Neuronal stem cell (in vitro differentiated cells): ENCODE measurements at regions not wholly inside any gene's neighbourhood (a gene's known extent, or its start where the extent isn't known, plus 50 kb on each side); places are given as distances from the start of the nearest gene placed in this dataset.
"Not testable (repeated sequence)": the region's sequence is repeated elsewhere in the genome, so short reads cannot be mapped to it uniquely, and the experiment has no call there.

ENCODE experiments used
- DNase-seq: peaks from one replicate; pipeline ENCODE4 v3.0.0-alpha.2; 2013; ENCODE audit warnings: low spot score
- H2AFZ ChIP-seq: one replicate; pipeline ENCODE4 v1.6.1; 2013; ENCODE audit warnings: mild to moderate bottlenecking, low read length, inconsistent platforms
- H2AK5ac ChIP-seq: 2 replicates; pipeline ENCODE4 v1.6.1; 2013; ENCODE audit warnings: low read depth, mild to moderate bottlenecking, inconsistent platforms, low read length, moderate library complexity, mixed read lengths
- H2BK120ac ChIP-seq: 2 replicates; pipeline ENCODE4 v1.6.1; 2013; ENCODE audit warnings: low read depth, mild to moderate bottlenecking, inconsistent platforms, low read length, moderate library complexity, mixed read lengths
- H2BK12ac ChIP-seq: one replicate; pipeline ENCODE4 v1.6.1; 2013; ENCODE audit warnings: low read length, inconsistent platforms
- H2BK15ac ChIP-seq: 2 replicates; pipeline ENCODE4 v1.6.1; 2013; ENCODE audit warnings: mild to moderate bottlenecking, low read length, inconsistent platforms, mixed read lengths
- H2BK5ac ChIP-seq: one replicate; pipeline ENCODE4 v1.6.1; 2013; ENCODE audit warnings: inconsistent platforms, mild to moderate bottlenecking, low read length, moderate library complexity
- H3K14ac ChIP-seq: one replicate; pipeline ENCODE4 v1.6.1; 2013; ENCODE audit warnings: low read length, inconsistent platforms
- H3K18ac ChIP-seq: 2 replicates; pipeline ENCODE4 v1.6.1; 2013; ENCODE audit warnings: low read length, inconsistent platforms
- H3K23ac ChIP-seq: 2 replicates; pipeline ENCODE4 v1.6.1; 2013; ENCODE audit warnings: low read depth, mild to moderate bottlenecking, mixed read lengths, low read length, inconsistent platforms; ENCODE audit not compliant: poor library complexity
- H3K27ac ChIP-seq: replicated peaks from 3 replicates; pipeline ENCODE4 v1.5.1; 2013; ENCODE audit warnings: low read length, inconsistent platforms
- H3K27me3 ChIP-seq, 3 experiments: 2 replicates each; pipeline ENCODE4 v1.6.1; 2013; ENCODE audit warnings: low read length in 3 of 3, mild to moderate bottlenecking in 2 of 3, inconsistent platforms in 1 of 3, low read depth in 1 of 3, mixed read lengths in 1 of 3, moderate library complexity in 1 of 3; ENCODE audit not compliant: control insufficient read depth in 3 of 3, insufficient read depth in 3 of 3
- H3K36me3 ChIP-seq, 2 donors: replicated peaks in 1 of 2; 2 replicates each; pipeline ENCODE4 v1.6.1; 2013; ENCODE audit warnings: low read length in 2 of 2; ENCODE audit not compliant: control insufficient read depth in 2 of 2, insufficient read depth in 2 of 2
- H3K4ac ChIP-seq: 2 replicates; pipeline ENCODE4 v1.6.1; 2013; ENCODE audit warnings: inconsistent platforms, mild to moderate bottlenecking, low read length, moderate library complexity
- H3K4me1 ChIP-seq, 2 donors: 1 replicate in 1 of 2; 2 replicates in 1 of 2; pipeline ENCODE4 v1.6.1; 2013; ENCODE audit warnings: low read length in 2 of 2, low read depth in 1 of 2; ENCODE audit not compliant: control insufficient read depth in 2 of 2, insufficient read depth in 1 of 2
- H3K4me2 ChIP-seq: one replicate; pipeline ENCODE4 v1.6.1; 2013; ENCODE audit warnings: mild to moderate bottlenecking, low read length, inconsistent platforms; ENCODE audit not compliant: insufficient read depth, poor library complexity, severe bottlenecking
- H3K4me3 ChIP-seq, 2 donors: 2 replicates each; pipeline ENCODE4 v1.5.1; 2013; ENCODE audit warnings: low read length in 2 of 2, mild to moderate bottlenecking in 2 of 2, inconsistent platforms in 1 of 2, moderate library complexity in 1 of 2
- H3K79me1 ChIP-seq: one replicate; pipeline ENCODE4 v1.6.1; 2013; ENCODE audit warnings: low read depth, mild to moderate bottlenecking, inconsistent platforms, low read length, moderate library complexity
- H3K9ac ChIP-seq: one replicate; pipeline ENCODE4 v1.6.1; 2013; ENCODE audit warnings: mild to moderate bottlenecking, low read depth, low read length, inconsistent platforms; ENCODE audit not compliant: poor library complexity
- H3K9me3 ChIP-seq, 2 donors: replicated peaks in 1 of 2; 2 replicates each; pipeline versions ENCODE3 to v1.6.1; 2013; ENCODE audit warnings: low read length in 2 of 2, mild to moderate bottlenecking in 2 of 2, inconsistent platforms in 1 of 2, low read depth in 1 of 2, mixed read lengths in 1 of 2, moderate library complexity in 1 of 2; ENCODE audit not compliant: control insufficient read depth in 2 of 2, insufficient read depth in 1 of 2
- H4K8ac ChIP-seq: one replicate; pipeline ENCODE4 v1.6.1; 2013; ENCODE audit warnings: low read depth, mild to moderate bottlenecking, inconsistent platforms, low read length, moderate library complexity
- H4K91ac ChIP-seq: one replicate; pipeline ENCODE4 v1.6.1; 2013; ENCODE audit warnings: low read length, low read depth, mild to moderate bottlenecking, inconsistent platforms; ENCODE audit not compliant: poor library complexity
- WGBS, 2 donors: extraction: QIAGEN DNeasy Blood & Tissue Kit; methylation state at CpG; one replicate each; pipeline ENCODE4 v1.1.7; 2013; ENCODE audit warnings: missing lambda C conversion rate in 2 of 2, mixed read lengths in 1 of 2; ENCODE audit not compliant: insufficient read length in 2 of 2, insufficient replicate concordance in 1 of 2; ENCODE audit errors: extremely low coverage in 2 of 2; 5-methylcytosine and 5-hydroxymethylcytosine counted together

- H3K79me1 ChIP-seq: no peaks in the 10 kb centered on the region
- H3K4ac ChIP-seq: no peak overlapping the region
Observed at GRCh38 chr10:121276046-121276445, 322.2 kb downstream of the FGFR2 start.

GRCh38 chr10:121276822-121277221 is 321.4 kb downstream of the FGFR2 start:
- Histone ChIP-seq H2BK5ac (no peak overlapping the region), H3K18ac (no peak overlapping the region), H2BK15ac (no peak overlapping the region), H3K23ac (no peak overlapping the region), H3K4ac (no peak overlapping the region), H3K9me3 (no peaks in the 10 kb centered on the region), H4K8ac (no peak overlapping the region), H3K36me3 (no peaks in the 10 kb centered on the region), H2BK12ac (no peak overlapping the region), H3K14ac (no peak overlapping the region), H3K27me3 (no peaks in the 10 kb centered on the region), H3K4me1 (no peaks in the 10 kb centered on the region), H2AFZ (no peak overlapping the region), H3K79me1 (no peaks in the 10 kb centered on the region), H2BK120ac (no peak overlapping the region), H3K4me2 (no peak overlapping the region), H3K27ac (no peak overlapping the region), H2AK5ac (no peak overlapping the region), H3K9ac (no peak overlapping the region), H4K91ac (no peak overlapping the region), H3K4me3 (no peak overlapping the region)
- DNase-seq: no peak
- WGBS, 2 donors: no CpG with 5 or more reads among the region's 4 CpGs

More at GRCh38 chr10:121276046-121276445, 322.2 kb downstream of the FGFR2 start:
- Histone ChIP-seq H3K9me3 (no peaks in the 10 kb centered on the region), H3K9ac (no peak overlapping the region), H2BK5ac (no peak overlapping the region), H3K36me3 (no peaks in the 10 kb centered on the region), H3K4me3 (peak overlapping the region in 1 of 2 donors; percentile 53), H3K4me1 (no peaks in the 10 kb centered on the region), H4K8ac (no peak overlapping the region), H3K14ac (no peak overlapping the region), H3K27ac (no peak overlapping the region), H3K4me2 (no peak overlapping the region), H2BK12ac (no peak overlapping the region), H2BK120ac (no peak overlapping the region), H3K18ac (no peak overlapping the region), H2AK5ac (no peak overlapping the region), H3K27me3 (no peaks in the 10 kb centered on the region), H2BK15ac (no peak overlapping the region), H4K91ac (no peak overlapping the region), H3K23ac (no peak overlapping the region), H2AFZ (no peak overlapping the region)
- no CpG with 5 or more reads among the region's 7 CpGs for WGBS, 2 donors
- no peak for DNase-seq

- H4K91ac ChIP-seq, H2BK12ac ChIP-seq, H3K9ac ChIP-seq, H3K9me3 ChIP-seq, H3K27ac ChIP-seq, H3K27me3 ChIP-seq, H3K4me1 ChIP-seq, H4K8ac ChIP-seq, DNase-seq, H2BK15ac ChIP-seq, H3K14ac ChIP-seq, H3K4me2 ChIP-seq, H3K4ac ChIP-seq, H2BK120ac ChIP-seq, H3K23ac ChIP-seq, H3K36me3 ChIP-seq, H3K18ac ChIP-seq, H2AK5ac ChIP-seq, H2AFZ ChIP-seq, H3K79me1 ChIP-seq, H2BK5ac ChIP-seq, H3K4me3 ChIP-seq: not testable (repeated sequence)
- WGBS, 2 donors: no CpG with 5 or more reads among the region's 3 CpGs
Observed at GRCh38 chr10:121278386-121278785, 319.9 kb downstream of the FGFR2 start.

DNA sequence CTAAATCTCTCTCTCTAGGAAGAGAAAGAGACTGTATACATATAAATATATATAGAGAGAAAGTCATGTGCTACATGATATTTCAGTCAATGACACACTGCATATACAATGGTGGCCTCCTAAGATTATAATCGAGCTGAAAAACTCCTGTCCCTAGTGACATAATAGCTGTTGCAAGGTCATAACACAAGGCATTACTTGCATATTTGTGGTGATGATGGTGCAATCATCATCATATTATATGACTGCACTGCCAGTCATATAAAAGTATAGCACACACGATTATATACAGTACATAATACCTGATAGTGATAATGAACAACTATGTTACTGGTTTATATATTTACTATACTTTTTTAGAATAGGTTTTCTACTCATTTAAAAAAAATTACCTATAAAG is 316.7 kb downstream of the FGFR2 start:
- H3K9ac ChIP-seq: no peak overlapping the region
- no peak overlapping the region for H4K8ac ChIP-seq
- H4K91ac ChIP-seq: no peak overlapping the region
- H3K79me1 ChIP-seq: no peaks in the 10 kb centered on the region
- H3K27me3 ChIP-seq: no peaks in the 10 kb centered on the region
- H3K27ac ChIP-seq: no peak overlapping the region
- H3K4me1 ChIP-seq: no peaks in the 10 kb centered on the region
- no peak overlapping the region for H3K4ac ChIP-seq
- no peak overlapping the region for H2BK120ac ChIP-seq
- H3K9me3 ChIP-seq: no peaks in the 10 kb centered on the region
- DNase-seq: no peak
- H2AK5ac ChIP-seq: no peak overlapping the region
- H3K36me3 ChIP-seq: no peaks in the 10 kb centered on the region
- H3K18ac ChIP-seq: no peak overlapping the region
- no peak overlapping the region for H3K4me3 ChIP-seq
- no peak overlapping the region for H2BK15ac ChIP-seq
- no peak overlapping the region for H3K23ac ChIP-seq
- H3K14ac ChIP-seq: no peak overlapping the region
- H2AFZ ChIP-seq: no peak overlapping the region
- no peak overlapping the region for H2BK5ac ChIP-seq
- no peak overlapping the region for H3K4me2 ChIP-seq
- no peak overlapping the region for H2BK12ac ChIP-seq
- whole genome bisulfite sequencing, 2 donors: no CpG with 5 or more reads among the region's 2 CpGs
